ENCODE measurements at regions not wholly inside any gene's neighbourhood (a gene's known extent, or its start where the extent isn't known, plus 50 kb on each side); places are given as distances from the start of the nearest gene placed in this dataset.
"Not testable (repeated sequence)": the region's sequence is repeated elsewhere in the genome, so short reads cannot be mapped to it uniquely, and the experiment has no call there.

- not testable (repeated sequence) for TF ChIP-seq CTCF (conservative IDR thresholded peaks at IDR 0.05; ENCODE audit: low read depth, low read length); EZH2phosphoT487 (IDR thresholded peaks at IDR 0.05; ENCODE audit: borderline replicate concordance, low read length)
Measured at GRCh38 chr15:20203649-20204150, 337.9 kb downstream of the GOLGA6L6 start.
